Heart left ventricle (tissue), 16 donors: ENCODE measurements at regions not wholly inside any gene's neighbourhood (a gene's known extent, or its start where the extent isn't known, plus 50 kb on each side); places are given as distances from the start of the nearest gene placed in this dataset.

Source experiments
- ATAC-seq, 4 donors: fragments of 200-7000 bp; cut with Tn5 transposase; one replicate each; pipeline ENCODE4 v1.9.1; 2020 to 2022; ENCODE audit warnings: moderate library complexity in 4 of 4, mild to moderate bottlenecking in 3 of 4, moderate number of reproducible peaks in 1 of 4
- DNase-seq, 5 donors: peaks; one replicate each; pipeline ENCODE4 v3.0.0-alpha.2; 2020
- H3K27ac ChIP-seq, 12 donors: fragments of 200-600 bp; sonication (generic) in 4 of 12; one replicate each; pipeline versions ENCODE4 v1.5.0 to v1.8.0; 2016 to 2022; ENCODE audit warnings: mild to moderate bottlenecking in 2 of 12
- H3K27me3 ChIP-seq, 9 donors: fragments of 200-600 bp; sonication (generic) in 2 of 9; one replicate each; pipeline versions ENCODE4 v1.5.1 to v1.8.0; 2016 to 2022; ENCODE audit warnings: mild to moderate bottlenecking in 3 of 9
- H3K36me3 ChIP-seq, 9 donors: fragments of 200-600 bp; sonication (generic) in 2 of 9; one replicate each; pipeline versions ENCODE4 v1.5.0 to v1.8.0; 2018 to 2022; ENCODE audit warnings: mild to moderate bottlenecking in 2 of 9
- H3K4me1 ChIP-seq, 12 donors: fragments of 200-600 bp; sonication (generic) in 4 of 12; one replicate each; pipeline versions ENCODE4 v1.5.0 to v1.8.0; 2016 to 2022; ENCODE audit warnings: mild to moderate bottlenecking in 3 of 12
- H3K4me3 ChIP-seq, 12 donors: fragments of 200-600 bp; sonication (generic) in 4 of 12; one replicate each; pipeline versions ENCODE4 v1.5.0 to v1.8.0; 2017 to 2022; ENCODE audit warnings: mild to moderate bottlenecking in 9 of 12, moderate library complexity in 4 of 12
- H3K9me3 ChIP-seq, 12 donors: fragments of 200-600 bp; sonication (generic) in 4 of 12; one replicate each; pipeline versions ENCODE4 v1.5.0 to v1.8.0; 2016 to 2022; ENCODE audit warnings: mild to moderate bottlenecking in 1 of 12
- CTCF ChIP-seq, 12 donors: fragments of 200-600 bp; sonication (generic) in 4 of 12; IDR thresholded peaks; one replicate each; pipeline versions ENCODE4 v1.5.0 to v1.8.0; 2018 to 2022; ENCODE audit warnings: antibody characterized with exemption in 12 of 12, mild to moderate bottlenecking in 5 of 12
- POLR2A ChIP-seq, 2 donors: fragments of 450-650 bp; IDR thresholded peaks; one replicate each; pipeline ENCODE4 v1.6.1; 2017; ENCODE audit warnings: antibody characterized with exemption in 2 of 2, mild to moderate bottlenecking in 2 of 2, moderate library complexity in 2 of 2
- WGBS, 4 donors: extraction: QIAGEN DNeasy Blood & Tissue Kit in 2 of 4; methylation state at CpG; one replicate each; pipeline versions ENCODE4 v1.1.5 to v1.1.7; 2013 to 2018; 5-methylcytosine and 5-hydroxymethylcytosine counted together
- intact Hi-C, 10 donors: fragments of 100-400 bp; cut with DNase I; formaldehyde crosslinking; loops; one replicate each; pipeline versions ENCODE4 v1.11.1 to v1.14.2; 2022
- donor health status: ischemic (EF 13 %, LVEDD 7.1; RV severe dilation, severe dysfunction).
- donor health status: healthy with polysubstance abuse.
- donor health status: DM: no; HTN: yes; CAD: no.
- donor health status: DM: no; HTN: no; CAD: no.
- donor health status: ischemic (EF 25% LVEDD 6.9; RV normal size, moderate dysfunction).
- donor health status: ischemic (EF 25% LVEDD 5.7; RV mildly dilated, moderate dysfunction).
- donor health status: healthy.
- donor health status: DM: yes; HTN: yes; CAD: no.
- donor health status: ischemic (EF 35%, LVEDD 5.7; RV mildly dilated, moderate dysfunction).
- donor health status: nonischemic (EF 11% LVEDD 7.7; RV severe dilation, severe dysfunction).
- donor health status: DM: yes; HTN: yes; CAD: no.
- donor health status: PGD.
- donor health status: ischemic (EF 29% LVEDD 5.4; RV normal size, mild dysfunction).
- donor health status: nonischemic (EF 23%, LVEDD 6.1; RV moderate dilation, normal function).

GRCh38 chr22:44379817-44380755 lies 67.3 kb upstream of the SHISAL1 start:
- no peaks in the 10 kb centered on the region for H3K36me3 ChIP-seq
- DNase-seq (peak in 3 of 5 donors; percentile 5 to 13 (median 6)), ATAC-seq (no peak)
- H3K9me3 ChIP-seq, result peaks cover 0 to 36% (median 12%) of the 10 kb centered on the region in 12 donors
- H3K4me1 ChIP-seq, result no peaks in the 10 kb centered on the region
- 78 to 88% (median 83%) methylated on average over 14 of the region's 14 CpGs for WGBS, 4 donors
- H3K27me3 ChIP-seq, result peaks cover 0 to 3% (median 0%) of the 10 kb centered on the region in 9 donors
- TF ChIP-seq POLR2A (IDR thresholded peaks at IDR 0.05), result no peak
- TF ChIP-seq CTCF (IDR thresholded peaks at IDR 0.05), result no peak
- no peak overlapping the region for H3K27ac ChIP-seq
- H3K4me3 ChIP-seq, result no peak overlapping the region
- intact Hi-C loops, result loop anchor here in 1 of 10 donors (10.0 kb wide), 1 partner anchor 65 kb away; no protein-coding TSS in a partner anchor

- no peak for ATAC-seq
- H3K9me3 ChIP-seq, result peaks cover 0 to 42% (median 18%) of the 10 kb centered on the region in 12 donors
- peaks cover 0 to 3% (median 0%) of the 10 kb centered on the region in 9 donors for H3K27me3 ChIP-seq
- no peaks in the 10 kb centered on the region for H3K4me1 ChIP-seq
- no peak for TF ChIP-seq CTCF (IDR thresholded peaks at IDR 0.05)
- TF ChIP-seq POLR2A (IDR thresholded peaks at IDR 0.05), result no peak
- no peak overlapping the region for H3K27ac ChIP-seq
- intact Hi-C loops, result loop anchor here in 1 of 10 donors (10.0 kb wide), 1 partner anchor 66 kb away; no protein-coding TSS in a partner anchor
- no peak overlapping the region for H3K4me3 ChIP-seq
- no peaks in the 10 kb centered on the region for H3K36me3 ChIP-seq
- peak in 1 of 5 donors; percentile 7 for DNase-seq
These were observed 65.6 kb upstream of the SHISAL1 start for GRCh38 chr22:44378380-44378779.

GRCh38 chr22:44375451-44375850 lies 62.7 kb upstream of the SHISAL1 start:
- no peak for DNase-seq
- H3K27me3 ChIP-seq, result peaks cover 0 to 3% (median 0%) of the 10 kb centered on the region in 9 donors
- H3K36me3 ChIP-seq, result no peaks in the 10 kb centered on the region
- WGBS, 4 donors, result 57 to 76% (median 67%) methylated on average over 1 of the region's 1 CpG
- ATAC-seq, result no peak
- H3K4me1 ChIP-seq, result no peaks in the 10 kb centered on the region
- intact Hi-C loops, result loop anchor here in 1 of 10 donors (10.0 kb wide), 1 partner anchor 69 kb away; no protein-coding TSS in a partner anchor
- no peak overlapping the region for H3K27ac ChIP-seq
- no peak overlapping the region for H3K4me3 ChIP-seq
- H3K9me3 ChIP-seq, result peaks cover 0 to 42% (median 18%) of the 10 kb centered on the region in 12 donors
- TF ChIP-seq CTCF (IDR thresholded peaks at IDR 0.05), result no peak
- TF ChIP-seq POLR2A (IDR thresholded peaks at IDR 0.05), result no peak

- H3K9me3 ChIP-seq, result peaks cover 0 to 38% (median 16%) of the 10 kb centered on the region in 12 donors
- H3K36me3 ChIP-seq, result no peaks in the 10 kb centered on the region
- no peaks in the 10 kb centered on the region for H3K27me3 ChIP-seq
- WGBS, 4 donors, result 82 to 100% (median 89%) methylated on average over 3 of the region's 3 CpGs
- H3K27ac ChIP-seq, result no peak overlapping the region
- TF ChIP-seq CTCF (IDR thresholded peaks at IDR 0.05) (no peak), POLR2A (IDR thresholded peaks at IDR 0.05) (no peak)
- DNase-seq (peak in 3 of 5 donors; percentile 1 to 25 (median 7)), ATAC-seq (no peak)
- H3K4me1 ChIP-seq, result no peaks in the 10 kb centered on the region
- no peak overlapping the region for H3K4me3 ChIP-seq
- intact Hi-C loops, result loop anchor here in 1 of 10 donors (10.0 kb wide), 1 partner anchor 72 kb away; no protein-coding TSS in a partner anchor
These were observed 60.5 kb upstream of the SHISAL1 start for GRCh38 chr22:44373234-44373633.
